WTC11 (cell line): ENCODE measurements at regions not wholly inside any gene's neighbourhood (a gene's known extent, or its start where the extent isn't known, plus 50 kb on each side); places are given as distances from the start of the nearest gene placed in this dataset.

Experiments used
- ATAC-seq: fragments of 200-7000 bp; cut with Tn5 transposase; 2 replicates; pipeline ENCODE4 v1.10.0; 2021; ENCODE audit warnings: mild to moderate bottlenecking, moderate library complexity
- CTCF ChIA-PET: fragments of 300-600 bp; sonication (Branson Sonifier 250); formaldehyde crosslinking; loops from one replicate; lab custom pipeline; 2021; ENCODE audit warnings: antibody characterized with exemption; lab: Charles Lee
- POLR2A ChIA-PET: fragments of 350-600 bp; sonication (Branson Sonifier 250); formaldehyde crosslinking; loops from one replicate; lab custom pipeline; 2021; ENCODE audit warnings: antibody characterized with exemption; lab: Charles Lee
- DNase-seq: peaks from one replicate; pipeline ENCODE4 v3.0.0; 2021; ENCODE audit warnings: low spot score
- H3K27ac Mint-ChIP-seq: 2 replicates; pipeline ENCODE4 v1.8.0; 2021; ENCODE audit warnings: mixed read lengths
- H3K27me3 Mint-ChIP-seq: 2 replicates; pipeline ENCODE4 v1.8.0; 2021; ENCODE audit warnings: low read depth, mild to moderate bottlenecking, moderate library complexity, mixed read lengths
- H3K36me3 Mint-ChIP-seq: 2 replicates; pipeline ENCODE4 v1.8.0; 2021; ENCODE audit warnings: mixed read lengths
- H3K4me1 Mint-ChIP-seq: 2 replicates; pipeline ENCODE4 v1.8.0; 2022; ENCODE audit warnings: mixed read lengths
- H3K4me3 Mint-ChIP-seq: 2 replicates; pipeline ENCODE4 v1.8.0; 2021; ENCODE audit warnings: mild to moderate bottlenecking, moderate library complexity, mixed read lengths
- H3K9me3 Mint-ChIP-seq: 2 replicates; pipeline ENCODE4 v1.8.0; 2021; ENCODE audit warnings: mixed read lengths
- ATF6 ChIP-seq: sonication (generic); formaldehyde crosslinking; IDR thresholded peaks from 2 replicates; pipeline ENCODE4 v1.8.1; 2023; ENCODE audit warnings: mild to moderate bottlenecking, missing genetic modification reagents
- CBFB ChIP-seq: sonication (generic); formaldehyde crosslinking; IDR thresholded peaks from 2 replicates; pipeline ENCODE4 v1.8.1; 2022; ENCODE audit warnings: mild to moderate bottlenecking, low read depth, missing genetic modification reagents
- CTCF ChIP-seq: fragments of 200-600 bp; IDR thresholded peaks from 2 replicates; pipeline ENCODE4 v1.8.0; 2022; ENCODE audit warnings: antibody characterized with exemption
- E2F5 ChIP-seq: sonication (generic); formaldehyde crosslinking; IDR thresholded peaks from 2 replicates; pipeline ENCODE4 v1.8.1; 2022; ENCODE audit warnings: mild to moderate bottlenecking, moderate library complexity, missing genetic modification reagents
- FOXJ3 ChIP-seq: sonication (generic); formaldehyde crosslinking; IDR thresholded peaks from 2 replicates; pipeline ENCODE4 v1.9.0; 2021; ENCODE audit warnings: missing genetic modification reagents, mild to moderate bottlenecking, borderline replicate concordance
- GTF2I ChIP-seq: fragments of 250-450 bp; sonication (Bioruptor Pico); conservative IDR thresholded peaks from 2 replicates; pipeline ENCODE4 v1.4.0; 2021; ENCODE audit warnings: mild to moderate bottlenecking
- HMGA2 ChIP-seq: fragments of 250-450 bp; sonication (Bioruptor Pico); IDR thresholded peaks from 2 replicates; pipeline ENCODE4 v1.4.0; 2021; ENCODE audit warnings: mild to moderate bottlenecking, moderate library complexity
- IRF1 ChIP-seq: sonication (generic); formaldehyde crosslinking; IDR thresholded peaks from 2 replicates; pipeline ENCODE4 v1.8.0; 2023; ENCODE audit warnings: missing genetic modification reagents
- IRF2 ChIP-seq: sonication (generic); formaldehyde crosslinking; IDR thresholded peaks from 2 replicates; pipeline ENCODE4 v1.8.0; 2022; ENCODE audit warnings: low read depth, missing genetic modification reagents, borderline replicate concordance
- KAT7 ChIP-seq: sonication (generic); formaldehyde crosslinking; IDR thresholded peaks from 2 replicates; pipeline ENCODE4 v1.8.1; 2023; ENCODE audit warnings: missing genetic modification reagents, mild to moderate bottlenecking, borderline replicate concordance
- MXD4 ChIP-seq: fragments of 250-450 bp; sonication (Bioruptor Pico); IDR thresholded peaks from 2 replicates; pipeline ENCODE4 v1.8.0; 2021; ENCODE audit warnings: mild to moderate bottlenecking, moderate library complexity, borderline replicate concordance
- NR2C2 ChIP-seq: sonication (generic); formaldehyde crosslinking; IDR thresholded peaks from 2 replicates; pipeline ENCODE4 v1.8.0; 2022; ENCODE audit warnings: mild to moderate bottlenecking, missing genetic modification reagents
- PRRX2 ChIP-seq: fragments of 250-450 bp; sonication (Bioruptor Pico); IDR thresholded peaks from 2 replicates; pipeline ENCODE4 v1.8.0; 2021; ENCODE audit warnings: mild to moderate bottlenecking
- RORB ChIP-seq: fragments of 250-450 bp; sonication (Bioruptor Pico); IDR thresholded peaks from 2 replicates; pipeline ENCODE4 v1.9.0; 2021; ENCODE audit warnings: mild to moderate bottlenecking
- ZBTB43 ChIP-seq: sonication (generic); formaldehyde crosslinking; IDR thresholded peaks from 2 replicates; pipeline ENCODE4 v1.8.1; 2023; ENCODE audit warnings: mild to moderate bottlenecking, missing genetic modification reagents
- ZNF416 ChIP-seq: fragments of 250-450 bp; sonication (Bioruptor Pico); IDR thresholded peaks from 2 replicates; pipeline ENCODE4 v1.9.0; 2021; ENCODE audit warnings: mild to moderate bottlenecking, inconsistent platforms
- ZNF532 ChIP-seq: fragments of 250-450 bp; sonication (Bioruptor Pico); IDR thresholded peaks from 2 replicates; pipeline ENCODE4 v1.9.0; 2021; ENCODE audit warnings: mild to moderate bottlenecking, borderline replicate concordance

GRCh38 chr1:66476774-66477173, 57.2 kb upstream of the SGIP1 start:
- DNase-seq, result no peak
- ATAC-seq, result no peak
- TF ChIP-seq KAT7 (CRISPR knock-in tag) (no peak), RORB (CRISPR knock-in tag) (no peak), IRF2 (CRISPR knock-in tag) (no peak), IRF1 (CRISPR knock-in tag) (no peak), ATF6 (no peak), NR2C2 (no peak), PRRX2 (CRISPR knock-in tag) (no peak), CTCF (no peak), E2F5 (CRISPR knock-in tag) (no peak), MXD4 (CRISPR knock-in tag) (no peak), FOXJ3 (CRISPR knock-in tag) (no peak), HMGA2 (CRISPR knock-in tag) (no peak), ZNF416 (CRISPR knock-in tag) (no peak), CBFB (CRISPR knock-in tag) (no peak), GTF2I (CRISPR knock-in tag) (no peak), ZNF532 (CRISPR knock-in tag) (no peak), ZBTB43 (CRISPR knock-in tag) (no peak)
- TF ChIP-seq, all 79 proteins: peak for 0
- Mint-ChIP-seq H3K4me3 (no peak overlapping the region), H3K27me3 (no peaks in the 10 kb centered on the region), H3K4me1 (peaks cover 13% of the 10 kb centered on the region), H3K27ac (no peak overlapping the region), H3K9me3 (0 out of 2 replicates have a peak, but pooled peaks cover 11% of the 10 kb centered on the region), H3K36me3 (no peaks in the 10 kb centered on the region)
- ChIA-PET POLR2A (no interaction called here), CTCF (no interaction called here)
